Motor neuron (in vitro differentiated cells): ENCODE measurements at regions not wholly inside any gene's neighbourhood (a gene's known extent, or its start where the extent isn't known, plus 50 kb on each side); places are given as distances from the start of the nearest gene placed in this dataset.

Experiments
- ATAC-seq, 8 experiments: fragments of 200-7000 bp; cut with Tn5 transposase; replicated peaks in 6 of 8; 2 replicates each; pipeline ENCODE4 v1.8.0; 2021; ENCODE audit warnings: mild to moderate bottlenecking in 8 of 8, moderate library complexity in 8 of 8
- H3K27ac ChIP-seq, 2 donors: fragments of 250-450 bp; sonication (Bioruptor Pico); 2 replicates each; pipeline ENCODE4 v1.9.0; 2021; ENCODE audit warnings: antibody characterized with exemption in 2 of 2, mild to moderate bottlenecking in 2 of 2, moderate library complexity in 1 of 2
- H3K4me1 ChIP-seq, 2 donors: fragments of 250-450 bp; sonication (Bioruptor Pico); replicated peaks in 1 of 2; 2 replicates each; pipeline ENCODE4 v1.6.1; 2021; ENCODE audit warnings: antibody characterized with exemption in 2 of 2, mild to moderate bottlenecking in 2 of 2, moderate library complexity in 1 of 2
- H3K4me3 ChIP-seq, 5 donors: fragments of 250-450 bp; sonication (Bioruptor Pico); 2 replicates each; pipeline ENCODE4 v1.9.0; 2021; ENCODE audit warnings: antibody characterized with exemption in 5 of 5, mild to moderate bottlenecking in 5 of 5, moderate library complexity in 4 of 5
- WGBS, 10 experiments: fragments of 450-650 bp; shearing (Covaris generic); methylation state at CpG; one replicate each; pipeline ENCODE4 v1.0.0; 2022; 5-methylcytosine and 5-hydroxymethylcytosine counted together
- in situ Hi-C, 9 experiments: fragments of 400-800 bp; cut with MboI; loops; one replicate each; pipeline ENCODE4 v1.15.0; 2021; ENCODE audit warnings: low sequenced_read_pairs in 9 of 9, low pct_unique_long_range_greater_than_20kb in 2 of 9; ENCODE audit not compliant: unreplicated experiment in 9 of 9

GRCh38 chr1:212555426-212555825, 53.1 kb upstream of the ATF3 start:
- no peak overlapping the region for H3K27ac ChIP-seq
- in situ Hi-C loops: no loop called here
- peaks cover 14% of the 10 kb centered on the region in 2 donors for H3K4me1 ChIP-seq
- no peak overlapping the region for H3K4me3 ChIP-seq
- 67 to 100% (median 94%) methylated on average over 1 to 2 of the region's 2 CpGs for WGBS, 10 experiments
- no peak for ATAC-seq

GRCh38 chr1:212556822-212557549, 51.6 kb upstream of the ATF3 start:
- Histone ChIP-seq H3K4me1 (peaks cover 14% of the 10 kb centered on the region in 2 donors), H3K4me3 (no peak overlapping the region), H3K27ac (no peak overlapping the region)
- in situ Hi-C loops: no loop called here
- ATAC-seq: no peak
- 78 to 100% (median 95%) methylated on average over 1 to 3 of the region's 3 CpGs for WGBS, 10 experiments

GRCh38 chr1:212557739-212558692, 50.5 kb upstream of the ATF3 start:
- in situ Hi-C loops: no loop called here
- Histone ChIP-seq H3K27ac (peak overlapping the region; percentile 69 to 77), H3K4me1 (peaks cover 14% of the 10 kb centered on the region in 2 donors), H3K4me3 (peak overlapping the region; percentile 34 to 46 (median 37))
- peak; percentile 31 to 78 (median 73) for ATAC-seq
- 42 to 82% (median 65%) methylated on average over 6 to 17 of the region's 47 CpGs for WGBS, 10 experiments

GRCh38 chr1:212558693-212559480, 49.7 kb upstream of the ATF3 start:
- in situ Hi-C loops: no loop called here
- 0 to 100% (median 41%) methylated on average over 1 to 21 of the region's 62 CpGs; no CpG with 5 or more reads in 2 of the 10 experiments for WGBS, 10 experiments
- H3K4me3 ChIP-seq: peak overlapping the region; percentile 34 to 46 (median 37)
- peaks cover 14% of the 10 kb centered on the region in 2 donors for H3K4me1 ChIP-seq
- peak overlapping the region; percentile 69 to 77 for H3K27ac ChIP-seq
- peak; percentile 81 to 94 (median 86) for ATAC-seq
